MCF 10A (cell line): ENCODE measurements at regions not wholly inside any gene's neighbourhood (a gene's known extent, or its start where the extent isn't known, plus 50 kb on each side); places are given as distances from the start of the nearest gene placed in this dataset.

Source experiments
- BruUV-seq: library from RNA; stranded (reverse); fragments of 400-500 nt; replicated peaks from 2 replicates; lab custom pipeline; 2021; lab: Mats Ljungman, UMichigan
- CTCF ChIA-PET: fragments of 300-600 bp; sonication (Branson Sonifier 250); formaldehyde crosslinking; extraction: SDS; loops from one replicate; lab custom pipeline; 2021; ENCODE audit warnings: antibody characterized with exemption, inconsistent platforms; lab: Yijun Ruan, JAX
- POLR2A ChIA-PET: fragments of 300-600, 350-650 bp; sonication (Branson Sonifier 250); formaldehyde crosslinking; extraction: SDS; loops from one replicate; lab custom pipeline; 2020; ENCODE audit warnings: antibody characterized with exemption, inconsistent platforms; lab: Yijun Ruan, JAX
- DNase-seq: peaks from one replicate; pipeline ENCODE4 v3.0.0-alpha.2; 2018; ENCODE audit not compliant: unreplicated experiment
- H3K27ac Mint-ChIP-seq: one replicate; pipeline ENCODE4 v1.8.0; 2022; ENCODE audit warnings: mild to moderate bottlenecking, low read depth, mixed read lengths; ENCODE audit not compliant: unreplicated experiment
- H3K27me3 Mint-ChIP-seq: one replicate; pipeline ENCODE4 v1.8.0; 2022; ENCODE audit warnings: mixed read lengths; ENCODE audit not compliant: insufficient read depth, unreplicated experiment
- H3K36me3 Mint-ChIP-seq: one replicate; pipeline ENCODE4 v1.8.0; 2022; ENCODE audit warnings: mild to moderate bottlenecking, moderate library complexity, mixed read lengths; ENCODE audit not compliant: insufficient read depth, unreplicated experiment
- H3K4me1 Mint-ChIP-seq: one replicate; pipeline ENCODE4 v1.8.0; 2022; ENCODE audit warnings: mixed read lengths; ENCODE audit not compliant: insufficient read depth, unreplicated experiment
- H3K4me3 Mint-ChIP-seq: one replicate; pipeline ENCODE4 v1.8.0; 2022; ENCODE audit warnings: mild to moderate bottlenecking, moderate library complexity, mixed read lengths; ENCODE audit not compliant: unreplicated experiment
- H3K9me3 Mint-ChIP-seq: one replicate; pipeline ENCODE4 v1.8.0; 2022; ENCODE audit warnings: mixed read lengths; ENCODE audit not compliant: unreplicated experiment
- CTCF ChIP-seq: fragments of 200-600 bp; IDR thresholded peaks from one replicate; pipeline ENCODE4 v1.8.0; 2022; ENCODE audit warnings: antibody characterized with exemption, mild to moderate bottlenecking; ENCODE audit not compliant: unreplicated experiment
- intact Hi-C: fragments of 100-400 bp; cut with micrococcal nuclease; formaldehyde crosslinking; loops from 2 replicates; pipeline ENCODE4 v1.14.1; 2022

- TF ChIP-seq CTCF: no peak
- Mint-ChIP-seq H3K27me3 (no peaks in the 10 kb centered on the region), H3K9me3 (no peaks in the 10 kb centered on the region), H3K36me3 (no peaks in the 10 kb centered on the region), H3K4me1 (peaks cover 13% of the 10 kb centered on the region), H3K4me3 (no peak overlapping the region), H3K27ac (no peak overlapping the region)
- no peak for DNase-seq
- intact Hi-C loops: no loop called here
- ChIA-PET POLR2A (no interaction called here), CTCF (interaction anchor here (1.4 to 2.0 kb wide), 2 partner anchors 9 to 259 kb away, joined by 4 to 5 read pairs; no protein-coding TSS in a partner anchor)
- no TSS peak for BruUV-seq
Observed at GRCh38 chr17:11135819-11136218, 105.2 kb upstream of the SHISA6 start.

- no TSS peak for BruUV-seq
- H3K4me1 Mint-ChIP-seq: no peaks in the 10 kb centered on the region
- no peak for DNase-seq
- CTCF ChIA-PET: no interaction called here
- no peak for TF ChIP-seq CTCF
- POLR2A ChIA-PET: no interaction called here
- H3K27ac Mint-ChIP-seq: no peak overlapping the region
- no peaks in the 10 kb centered on the region for H3K27me3 Mint-ChIP-seq
- H3K9me3 Mint-ChIP-seq: peaks cover 18% of the 10 kb centered on the region
- intact Hi-C loops: no loop called here
- H3K4me3 Mint-ChIP-seq: no peak overlapping the region
- H3K36me3 Mint-ChIP-seq: no peaks in the 10 kb centered on the region
Observed at GRCh38 chr17:11130367-11130766, 110.6 kb upstream of the SHISA6 start.

GRCh38 chr17:11122908-11123307 is 118.1 kb upstream of the SHISA6 start:
- no peak for TF ChIP-seq CTCF
- no peaks in the 10 kb centered on the region for H3K36me3 Mint-ChIP-seq
- peaks cover 15% of the 10 kb centered on the region for H3K9me3 Mint-ChIP-seq
- CTCF ChIA-PET: interaction anchor here (0.6 to 1.0 kb wide), 3 partner anchors 8 to 813 kb away, joined by 3 to 4 read pairs (median 3); no protein-coding TSS in a partner anchor
- intact Hi-C loops: no loop called here
- BruUV-seq: no TSS peak
- no peak overlapping the region for H3K27ac Mint-ChIP-seq
- H3K27me3 Mint-ChIP-seq: no peaks in the 10 kb centered on the region
- no peak for DNase-seq
- H3K4me1 Mint-ChIP-seq: peaks cover 6% of the 10 kb centered on the region
- POLR2A ChIA-PET: no interaction called here
- no peak overlapping the region for H3K4me3 Mint-ChIP-seq

- Mint-ChIP-seq H3K36me3 (no peaks in the 10 kb centered on the region), H3K4me1 (peaks cover 6% of the 10 kb centered on the region), H3K27ac (no peak overlapping the region), H3K4me3 (no peak overlapping the region), H3K9me3 (peaks cover 13% of the 10 kb centered on the region), H3K27me3 (no peaks in the 10 kb centered on the region)
- ChIA-PET CTCF (interaction anchor here (0.7 to 1.1 kb wide), 5 partner anchors 23 to 866 kb away, joined by 3 read pairs; no protein-coding TSS in a partner anchor), POLR2A (no interaction called here)
- no TSS peak for BruUV-seq
- intact Hi-C loops: no loop called here
- TF ChIP-seq CTCF: no peak
- no peak for DNase-seq
Observed at GRCh38 chr17:11121341-11121985, 119.5 kb upstream of the SHISA6 start.
